ENCODE measurements at regions not wholly inside any gene's neighbourhood (a gene's known extent, or its start where the extent isn't known, plus 50 kb on each side); places are given as distances from the start of the nearest gene placed in this dataset.

DNA sequence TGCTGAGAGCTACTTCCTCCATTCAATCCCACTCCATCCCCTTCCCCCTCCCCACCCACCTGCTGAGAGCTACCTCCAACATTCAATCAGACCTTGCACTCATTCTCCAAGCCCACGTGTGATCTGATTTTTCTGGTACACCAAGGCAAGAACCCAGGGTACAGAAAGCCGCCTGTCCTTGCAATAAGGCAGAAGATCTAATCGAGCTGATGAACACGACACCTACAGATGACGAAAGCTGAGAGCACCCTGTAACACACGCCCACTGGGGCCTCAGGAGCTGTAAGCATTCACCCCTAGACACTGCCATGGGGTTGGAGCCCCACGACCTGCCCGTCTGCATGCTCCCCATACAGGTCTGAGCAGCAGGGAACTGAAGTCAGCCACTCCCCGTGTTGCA, 58.3 kb downstream of the TRIML1 start:
- 88 to 95% methylated on average over 9 of the region's 9 CpGs for WGBS, 2 donors
- Histone ChIP-seq H3K9me3 (no peaks in the 10 kb centered on the region), H3K4me1 (no peaks in the 10 kb centered on the region), H3K4me3 (no peak overlapping the region), H3K27ac (no peak overlapping the region), H3K36me3 (no peaks in the 10 kb centered on the region), H3K27me3 (no peaks in the 10 kb centered on the region)
- DNase-seq, result no peak
- intact Hi-C loops (cut with DNase I), result no loop called here
- no peak for TF ChIP-seq POLR2AphosphoS5 (IDR thresholded peaks at IDR 0.05)
- TF ChIP-seq, protein P1, sequence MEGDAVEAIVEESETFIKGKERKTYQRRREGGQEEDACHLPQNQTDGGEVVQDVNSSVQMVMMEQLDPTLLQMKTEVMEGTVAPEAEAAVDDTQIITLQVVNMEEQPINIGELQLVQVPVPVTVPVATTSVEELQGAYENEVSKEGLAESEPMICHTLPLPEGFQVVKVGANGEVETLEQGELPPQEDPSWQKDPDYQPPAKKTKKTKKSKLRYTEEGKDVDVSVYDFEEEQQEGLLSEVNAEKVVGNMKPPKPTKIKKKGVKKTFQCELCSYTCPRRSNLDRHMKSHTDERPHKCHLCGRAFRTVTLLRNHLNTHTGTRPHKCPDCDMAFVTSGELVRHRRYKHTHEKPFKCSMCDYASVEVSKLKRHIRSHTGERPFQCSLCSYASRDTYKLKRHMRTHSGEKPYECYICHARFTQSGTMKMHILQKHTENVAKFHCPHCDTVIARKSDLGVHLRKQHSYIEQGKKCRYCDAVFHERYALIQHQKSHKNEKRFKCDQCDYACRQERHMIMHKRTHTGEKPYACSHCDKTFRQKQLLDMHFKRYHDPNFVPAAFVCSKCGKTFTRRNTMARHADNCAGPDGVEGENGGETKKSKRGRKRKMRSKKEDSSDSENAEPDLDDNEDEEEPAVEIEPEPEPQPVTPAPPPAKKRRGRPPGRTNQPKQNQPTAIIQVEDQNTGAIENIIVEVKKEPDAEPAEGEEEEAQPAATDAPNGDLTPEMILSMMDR (IDR thresholded peaks at IDR 0.05), result no peak
- TF ChIP-seq POLR2A (IDR thresholded peaks at IDR 0.05), result no peak

DNA sequence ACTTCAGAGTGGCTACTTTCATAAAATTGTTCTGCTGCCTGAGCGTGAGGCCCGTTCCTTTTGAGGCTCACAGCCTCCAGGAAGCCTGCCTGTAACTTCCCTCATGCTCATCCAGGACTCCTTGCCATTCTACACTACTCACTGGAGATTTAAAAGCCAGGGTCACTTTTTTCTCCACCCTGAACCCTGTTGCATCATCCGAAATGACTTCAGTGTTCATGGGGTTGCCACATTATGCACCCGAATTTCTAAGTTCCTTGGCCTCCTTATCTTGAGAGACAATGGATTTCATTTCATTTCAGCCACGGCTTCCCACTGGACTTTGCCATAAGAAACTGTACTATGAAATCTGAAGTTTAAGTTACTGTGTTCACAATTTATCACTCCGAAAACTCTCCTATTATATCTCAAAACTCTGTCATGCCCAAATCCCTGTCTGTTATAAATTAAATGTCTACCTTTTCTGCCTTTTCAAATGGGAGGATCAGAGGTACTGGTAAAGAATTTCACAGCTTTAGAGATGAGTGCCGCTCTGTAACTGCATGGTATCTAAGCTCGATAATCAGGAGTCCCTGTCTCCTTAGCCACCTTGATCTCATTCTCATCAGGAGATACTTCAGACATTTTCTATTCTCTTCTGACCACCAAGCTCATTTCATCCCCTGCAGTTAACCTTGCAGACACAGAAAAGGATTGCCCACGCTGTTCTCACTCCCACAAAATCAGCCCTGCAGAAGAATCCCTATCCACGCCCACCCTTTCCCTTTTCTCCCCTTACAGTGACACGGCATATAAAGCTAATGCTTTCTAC, 59.9 kb downstream of the TRIML1 start:
- 73 to 83% methylated on average over 11 of the region's 11 CpGs for WGBS, 2 donors
- no peaks in the 10 kb centered on the region for H3K36me3 ChIP-seq
- H3K27me3 ChIP-seq, result no peaks in the 10 kb centered on the region
- no peaks in the 10 kb centered on the region for H3K4me1 ChIP-seq
- no peak for DNase-seq
- TF ChIP-seq POLR2AphosphoS5 (IDR thresholded peaks at IDR 0.05), result no peak
- no peak for TF ChIP-seq EP300 (IDR thresholded peaks at IDR 0.05)
- no peak for TF ChIP-seq POLR2A (IDR thresholded peaks at IDR 0.05)
- TF ChIP-seq, protein P1 (IDR thresholded peaks at IDR 0.05), result no peak
- intact Hi-C loops (cut with DNase I), result no loop called here
- no peak overlapping the region for H3K27ac ChIP-seq
- H3K4me3 ChIP-seq, result no peak overlapping the region
- no peaks in the 10 kb centered on the region for H3K9me3 ChIP-seq

DNA sequence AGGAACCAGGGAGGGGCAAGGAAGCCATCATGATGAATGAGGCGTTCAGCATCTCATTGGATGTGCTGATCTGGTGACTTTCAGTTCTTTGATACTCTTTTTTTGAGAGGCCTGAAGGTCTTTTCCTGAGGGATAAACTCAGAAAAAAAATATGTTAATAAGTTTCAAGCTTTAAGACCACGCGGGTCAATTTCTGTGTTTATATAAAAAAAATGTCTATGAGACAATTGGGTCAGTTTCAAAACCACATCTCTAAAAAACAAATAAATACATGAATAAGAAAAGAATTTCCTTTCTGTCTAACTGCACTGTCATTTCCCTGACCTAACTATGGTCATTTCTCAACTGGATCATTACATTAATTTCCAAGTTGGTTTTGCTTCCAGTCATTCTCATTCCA, 62.6 kb downstream of the TRIML1 start:
- TF ChIP-seq EP300 (IDR thresholded peaks at IDR 0.05) (no peak), POLR2AphosphoS5 (IDR thresholded peaks at IDR 0.05) (no peak), POLR2A (IDR thresholded peaks at IDR 0.05) (no peak)
- Histone ChIP-seq H3K36me3 (no peaks in the 10 kb centered on the region), H3K4me1 (no peaks in the 10 kb centered on the region), H3K9me3 (no peaks in the 10 kb centered on the region), H3K27ac (no peak overlapping the region), H3K27me3 (no peaks in the 10 kb centered on the region), H3K4me3 (no peak overlapping the region)
- intact Hi-C loops (cut with DNase I), result no loop called here
- DNase-seq, result no peak
- 40 to 78% methylated on average over 3 of the region's 3 CpGs for WGBS, 2 donors

DNA sequence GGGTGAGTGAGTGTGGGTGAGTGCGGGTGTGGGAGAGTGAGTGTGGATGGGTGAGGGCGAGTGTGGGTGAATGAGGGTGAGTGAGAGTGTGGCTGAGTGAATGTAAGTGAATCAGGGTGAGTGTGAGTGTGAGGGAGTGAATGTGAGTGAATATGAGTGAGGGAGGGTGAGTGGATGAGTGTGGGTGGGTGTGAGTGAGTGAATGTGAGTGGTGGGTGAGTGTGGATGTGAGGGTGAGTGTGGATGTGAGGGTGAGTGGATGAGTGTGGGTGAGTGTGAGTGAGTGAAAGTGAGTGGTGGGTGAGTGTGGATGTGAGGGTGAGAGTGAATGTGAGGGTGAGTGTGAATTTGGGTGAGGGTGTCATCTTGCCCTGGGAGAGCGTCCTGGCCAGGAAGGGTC, 67.5 kb downstream of the TRIML1 start:
- Histone ChIP-seq H3K9me3 (no peaks in the 10 kb centered on the region), H3K4me1 (no peaks in the 10 kb centered on the region), H3K36me3 (no peaks in the 10 kb centered on the region), H3K27me3 (no peaks in the 10 kb centered on the region), H3K27ac (no peak overlapping the region), H3K4me3 (no peak overlapping the region)
- no peak for DNase-seq
- intact Hi-C loops (cut with DNase I), result no loop called here
- TF ChIP-seq EP300 (IDR thresholded peaks at IDR 0.05), result no peak
- TF ChIP-seq POLR2A (IDR thresholded peaks at IDR 0.05), result no peak
- TF ChIP-seq, protein P1 (IDR thresholded peaks at IDR 0.05), result no peak
- no peak for TF ChIP-seq POLR2AphosphoS5 (IDR thresholded peaks at IDR 0.05)
- 85 to 90% methylated on average over 3 of the region's 3 CpGs for WGBS, 2 donors

DNA sequence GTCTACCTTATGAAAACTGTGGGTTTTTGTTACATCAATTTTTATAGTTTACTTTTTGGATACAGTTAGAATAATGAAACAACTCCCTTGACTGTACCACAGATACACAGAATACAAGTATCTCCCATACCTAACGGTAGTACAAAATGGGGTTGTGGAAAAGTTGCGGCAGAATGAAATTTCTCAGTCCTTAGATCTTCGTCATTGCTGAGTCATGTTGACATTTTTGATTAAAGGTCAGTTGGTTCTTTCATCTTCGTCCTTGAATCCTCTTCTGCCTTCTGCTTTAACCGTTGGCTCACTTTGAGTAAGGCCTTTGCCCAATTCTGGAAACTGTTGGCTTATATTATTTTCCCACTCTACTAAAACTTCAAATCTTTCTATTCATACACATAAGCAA, 75.6 kb downstream of the TRIML1 start:
- no peak for DNase-seq
- H3K4me1 ChIP-seq, result no peaks in the 10 kb centered on the region
- H3K9me3 ChIP-seq, result no peaks in the 10 kb centered on the region
- intact Hi-C loops (cut with DNase I), result no loop called here
- no peaks in the 10 kb centered on the region for H3K36me3 ChIP-seq
- no peaks in the 10 kb centered on the region for H3K27me3 ChIP-seq
- TF ChIP-seq POLR2AphosphoS5 (IDR thresholded peaks at IDR 0.05) (no peak), EP300 (IDR thresholded peaks at IDR 0.05) (no peak), POLR2A (IDR thresholded peaks at IDR 0.05) (no peak)
- TF ChIP-seq, protein P1 (IDR thresholded peaks at IDR 0.05), result no peak
- H3K4me3 ChIP-seq, result no peak overlapping the region
- no peak overlapping the region for H3K27ac ChIP-seq
- WGBS, 2 donors, result 81 to 87% methylated on average over 5 of the region's 5 CpGs
